Eye (tissue), 1 donor: ENCODE measurements at regions not wholly inside any gene's neighbourhood (a gene's known extent, or its start where the extent isn't known, plus 50 kb on each side); places are given as distances from the start of the nearest gene placed in this dataset.
A peak's percentile ranks its signal among the peaks of the same experiment; 100 is the strongest.

Source experiments
- DNase-seq: peaks from one replicate; pipeline ENCODE4 v3.0.0-alpha.2; 2015

DNA sequence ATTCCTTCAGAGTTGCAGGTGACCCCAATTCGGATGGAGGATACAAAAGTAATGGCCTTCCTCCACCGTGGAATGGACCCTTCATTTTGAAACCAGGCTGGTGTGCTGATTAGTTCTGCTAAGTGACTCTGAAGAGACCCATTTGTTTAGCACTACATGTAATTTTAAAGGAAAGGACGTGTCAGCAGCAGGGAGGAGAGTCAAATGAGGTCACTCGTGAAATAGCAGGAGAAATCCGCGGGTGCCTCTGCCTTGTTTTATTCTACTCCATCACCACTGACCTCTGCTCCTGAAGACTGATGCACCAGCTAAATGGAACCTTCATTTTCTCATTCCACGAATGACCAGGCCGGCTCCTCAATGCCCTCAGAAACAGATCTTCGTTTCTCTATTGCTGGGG, 589.2 kb downstream of the CDH11 start:
- DNase-seq = peak; percentile 33

DNA sequence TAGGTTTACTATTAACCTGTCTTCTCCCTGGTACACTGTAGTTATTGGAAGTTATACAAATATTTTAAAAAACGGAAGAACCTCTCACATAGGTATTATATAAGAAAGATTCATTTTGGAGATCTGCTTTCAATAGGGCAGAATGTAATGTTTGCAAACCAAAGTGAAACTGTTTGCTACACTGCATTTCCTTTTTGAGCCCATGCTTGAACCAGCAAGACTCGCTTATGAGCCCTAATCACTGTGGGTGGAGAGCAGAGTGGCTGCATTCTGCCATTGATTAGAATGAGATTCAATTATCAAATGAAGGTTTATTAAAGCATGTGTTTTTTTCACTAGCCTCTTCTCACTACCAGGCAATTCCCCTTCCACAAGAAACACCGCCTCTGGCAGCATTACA, 589.7 kb downstream of the CDH11 start:
- DNase-seq = no peak

DNA sequence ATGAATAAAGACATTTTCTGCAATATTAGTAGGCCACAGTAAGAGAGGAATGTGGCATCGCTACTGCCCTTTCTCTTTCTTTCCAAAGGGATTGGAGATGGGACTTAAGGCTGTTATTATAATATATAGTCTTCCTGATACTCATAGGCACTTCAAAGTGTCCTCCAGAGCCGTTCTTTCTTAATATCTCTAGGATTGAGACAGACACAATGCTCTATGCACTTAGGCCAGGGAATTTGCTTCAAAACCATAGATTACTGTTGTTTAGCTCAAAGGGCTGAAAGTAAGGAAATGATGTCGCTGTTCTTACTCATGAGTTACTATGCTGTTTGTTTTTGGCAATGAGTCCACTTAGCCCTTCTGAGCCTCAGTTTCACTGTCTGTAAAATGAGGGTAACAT, 590.5 kb downstream of the CDH11 start:
- no peak for DNase-seq

DNA sequence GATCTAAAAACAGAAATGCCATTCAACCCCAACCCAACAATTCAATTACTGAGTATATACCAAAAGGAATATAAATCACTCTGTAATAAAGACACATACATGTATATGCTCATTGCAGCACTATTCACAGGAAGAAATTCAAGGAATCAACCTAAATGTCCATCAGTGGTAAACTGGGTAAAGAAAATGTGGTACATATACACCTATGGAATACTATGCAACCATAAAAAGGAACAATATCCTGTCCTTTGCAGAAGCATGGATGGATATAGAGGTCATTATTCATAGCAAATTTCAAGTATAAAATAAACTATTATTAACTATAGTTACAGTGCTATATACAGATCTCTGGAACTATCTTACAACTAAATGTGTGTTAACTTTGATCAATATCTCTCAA, 599.3 kb downstream of the CDH11 start:
- no peak for DNase-seq

DNA sequence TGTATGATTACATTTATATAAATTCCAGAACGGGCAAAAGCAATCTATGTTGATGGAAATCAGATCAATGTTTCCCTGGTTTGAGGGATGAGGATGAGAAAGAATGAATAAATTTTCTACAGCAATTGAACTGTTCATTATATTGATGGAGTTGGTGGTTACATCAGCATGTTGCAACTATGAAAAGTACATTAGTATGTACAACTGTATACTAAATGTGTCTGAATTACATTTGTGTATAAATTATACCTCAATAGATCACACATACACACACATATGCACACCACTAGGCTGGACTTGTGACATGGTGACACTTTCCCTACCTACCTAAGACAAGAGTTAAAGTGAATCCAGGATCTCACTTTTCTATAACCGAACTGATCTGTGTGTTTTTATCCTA, 608.0 kb downstream of the CDH11 start:
- DNase-seq = no peak

DNA sequence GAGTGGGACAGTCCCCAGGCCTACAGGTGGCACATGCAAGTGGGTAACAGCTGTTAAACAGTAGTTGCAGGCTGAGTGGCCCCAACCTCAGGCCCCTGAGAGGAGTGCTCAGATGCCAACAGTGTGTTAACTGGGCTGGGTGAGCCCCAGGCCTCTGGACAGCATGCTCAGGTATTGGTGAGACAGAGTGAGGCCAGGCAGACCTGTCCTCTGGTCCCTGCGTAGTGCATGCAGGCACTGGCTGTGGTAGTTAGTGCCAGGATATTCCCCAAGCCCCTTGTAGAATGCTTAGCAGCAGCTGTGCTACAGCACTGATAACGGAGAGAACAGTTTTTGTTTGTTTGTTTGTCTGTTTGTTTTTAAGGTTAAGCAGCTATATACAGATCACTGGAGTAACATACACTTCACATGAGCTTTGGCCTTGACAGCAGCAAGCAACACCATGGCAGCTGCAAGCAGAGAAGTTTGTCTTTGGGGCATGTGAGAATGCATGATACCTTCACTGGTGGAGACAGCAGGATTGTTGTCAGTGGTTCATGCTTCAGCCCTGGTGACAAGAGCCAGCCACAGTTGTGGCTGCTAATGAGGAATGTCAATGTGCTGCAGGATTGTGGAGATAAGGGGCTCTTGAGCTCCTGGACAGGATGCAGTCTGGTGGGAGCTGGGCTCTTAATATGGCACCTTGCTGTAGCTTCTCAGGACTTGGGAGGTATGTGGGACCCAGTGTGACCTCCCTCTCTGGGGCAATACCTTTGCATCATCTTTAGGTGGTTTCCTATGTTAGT, 614.4 kb downstream of the CDH11 start:
- DNase-seq = no peak

DNA sequence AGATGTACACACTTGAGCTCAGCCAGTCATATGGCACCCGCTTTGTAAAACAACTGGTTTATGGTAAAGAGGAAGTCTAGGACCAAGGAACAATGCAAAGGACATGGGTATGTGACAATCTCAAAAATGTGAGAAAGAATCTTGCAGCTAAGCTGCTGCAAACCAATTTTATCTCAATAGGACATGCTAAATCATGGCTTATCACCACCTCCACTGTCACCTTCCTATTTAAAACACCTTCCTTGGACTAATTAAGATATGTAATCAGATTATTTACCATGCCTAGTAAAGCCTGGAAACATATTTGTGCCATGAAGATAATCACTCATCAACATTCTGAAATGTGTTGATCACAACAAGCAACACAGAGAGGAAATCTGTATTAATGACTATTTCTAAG, 622.7 kb downstream of the CDH11 start:
- DNase-seq = no peak

DNA sequence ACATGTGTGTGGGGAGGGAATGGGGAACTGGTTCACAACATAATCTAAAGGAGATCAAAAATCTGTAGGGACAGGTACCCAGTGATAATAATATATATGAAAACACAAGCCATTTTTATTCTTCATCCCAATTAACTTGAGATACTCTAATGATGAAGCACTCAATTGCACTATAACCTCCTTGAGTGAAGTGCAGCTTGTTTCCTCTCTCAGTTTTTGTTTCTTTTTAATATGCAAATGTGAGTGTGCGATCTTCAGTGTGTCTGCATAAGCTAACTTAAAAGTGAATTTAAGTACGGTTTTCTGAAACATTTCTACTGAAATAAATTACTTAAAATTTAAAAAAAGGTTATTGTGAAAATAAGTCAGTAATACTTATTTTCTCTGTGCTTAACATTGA, 623.5 kb downstream of the CDH11 start:
- DNase-seq = no peak

DNA sequence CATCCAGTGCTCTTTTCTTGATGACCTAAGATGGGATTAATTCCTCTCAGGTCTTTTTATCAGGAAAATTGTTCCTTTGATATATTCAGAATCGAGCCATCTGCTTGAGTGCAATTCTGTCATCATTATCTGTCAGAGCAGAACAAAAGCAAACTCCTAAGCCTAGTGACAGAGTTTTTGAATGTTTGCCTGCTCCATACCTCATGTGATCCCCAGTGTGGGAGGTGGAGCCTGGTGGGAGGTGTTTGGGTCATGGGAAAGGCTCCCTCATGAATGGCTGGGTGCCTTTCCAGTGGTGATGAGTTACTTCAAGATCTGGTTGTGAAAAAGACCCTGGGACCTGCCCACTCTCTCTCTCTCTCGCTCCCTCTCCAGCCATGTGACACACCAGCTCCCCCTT, 628.2 kb downstream of the CDH11 start:
- DNase-seq = no peak

DNA sequence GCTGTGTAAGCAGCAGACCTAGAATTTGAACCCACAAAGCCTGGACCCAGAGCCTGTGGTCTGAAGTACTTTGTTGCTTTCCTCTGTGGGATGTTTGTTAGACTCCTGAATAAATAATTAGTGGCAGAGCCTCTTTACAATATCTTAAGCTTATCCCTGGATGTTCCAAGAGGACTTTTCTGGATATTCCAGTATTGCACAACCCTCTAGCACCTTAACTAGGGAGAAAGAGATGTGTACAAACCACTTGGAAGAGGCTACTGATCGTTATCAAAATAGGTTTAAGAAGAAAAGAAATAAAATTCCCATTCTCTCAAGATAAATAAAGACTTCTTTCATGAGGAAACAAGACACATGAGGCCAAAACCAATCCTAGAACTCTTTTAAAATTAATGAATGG, 632.4 kb downstream of the CDH11 start:
- DNase-seq = no peak

DNA sequence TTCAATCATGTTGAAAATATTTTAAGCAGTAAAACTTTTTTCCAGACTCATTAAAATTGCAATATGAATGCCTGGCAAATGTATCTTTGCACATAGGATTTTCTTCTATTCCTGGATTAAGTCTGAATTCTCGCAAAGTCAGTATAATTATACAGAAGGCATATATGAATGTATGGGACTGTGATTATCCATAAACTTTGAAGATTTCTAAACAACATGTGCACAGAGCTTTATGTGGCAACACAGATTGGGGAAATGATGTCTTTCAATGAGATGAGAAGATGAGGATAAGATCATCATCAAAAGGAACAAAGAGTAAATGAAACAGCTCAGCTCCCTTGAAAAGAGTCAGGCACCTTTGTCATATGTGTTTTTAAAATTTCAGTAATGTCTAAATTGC, 635.3 kb downstream of the CDH11 start:
- no peak for DNase-seq

DNA sequence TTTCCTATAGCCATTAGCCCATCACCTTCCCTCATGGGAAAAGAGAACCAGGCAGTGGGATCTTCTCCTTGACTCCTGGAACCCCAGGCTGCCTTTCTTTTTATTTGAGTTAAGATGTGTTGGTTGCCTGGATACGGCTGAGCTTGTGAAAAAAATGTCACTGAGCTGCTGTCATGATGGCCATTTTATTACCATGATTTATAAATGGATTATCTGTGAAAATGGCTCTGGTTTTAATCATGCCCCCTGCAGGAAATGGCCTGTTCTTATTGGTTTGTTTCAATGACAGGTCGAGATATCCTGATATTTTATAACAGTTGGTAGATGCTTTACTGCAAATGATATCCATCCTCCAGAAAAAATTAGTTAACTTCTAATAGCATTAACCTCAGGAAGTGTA, 640.4 kb downstream of the CDH11 start:
- no peak for DNase-seq

DNA sequence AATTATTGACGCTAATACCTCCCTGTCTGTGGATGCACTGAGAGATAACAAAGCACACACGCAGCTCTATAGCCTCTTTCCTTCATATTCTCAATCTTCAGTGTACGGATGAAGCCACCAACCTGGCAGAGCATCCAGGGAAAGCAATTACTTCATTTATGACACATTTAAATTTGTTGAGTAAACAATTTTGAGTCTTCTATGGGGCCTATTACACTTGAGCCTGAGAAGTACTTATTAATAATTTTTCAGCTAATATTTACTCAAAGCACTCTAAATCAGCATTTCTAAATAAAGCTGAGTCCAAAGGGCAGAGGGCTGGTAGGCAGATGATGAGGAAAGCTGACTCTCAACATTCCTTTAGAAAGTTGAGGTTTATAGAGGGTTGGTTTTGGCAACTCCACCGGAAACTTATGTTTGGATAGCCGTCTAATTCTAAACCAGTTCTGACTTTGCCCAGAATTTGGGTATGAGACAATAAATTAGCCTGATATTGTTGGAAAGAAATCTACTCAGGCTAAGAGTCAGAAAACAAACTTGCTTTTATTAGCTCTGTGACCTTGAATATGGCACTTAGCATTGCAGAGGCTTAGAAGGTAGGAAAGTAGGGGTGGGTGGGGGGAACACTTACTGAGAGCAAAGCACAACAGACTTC, 643.5 kb downstream of the CDH11 start:
- DNase-seq = peak; percentile 66

DNA sequence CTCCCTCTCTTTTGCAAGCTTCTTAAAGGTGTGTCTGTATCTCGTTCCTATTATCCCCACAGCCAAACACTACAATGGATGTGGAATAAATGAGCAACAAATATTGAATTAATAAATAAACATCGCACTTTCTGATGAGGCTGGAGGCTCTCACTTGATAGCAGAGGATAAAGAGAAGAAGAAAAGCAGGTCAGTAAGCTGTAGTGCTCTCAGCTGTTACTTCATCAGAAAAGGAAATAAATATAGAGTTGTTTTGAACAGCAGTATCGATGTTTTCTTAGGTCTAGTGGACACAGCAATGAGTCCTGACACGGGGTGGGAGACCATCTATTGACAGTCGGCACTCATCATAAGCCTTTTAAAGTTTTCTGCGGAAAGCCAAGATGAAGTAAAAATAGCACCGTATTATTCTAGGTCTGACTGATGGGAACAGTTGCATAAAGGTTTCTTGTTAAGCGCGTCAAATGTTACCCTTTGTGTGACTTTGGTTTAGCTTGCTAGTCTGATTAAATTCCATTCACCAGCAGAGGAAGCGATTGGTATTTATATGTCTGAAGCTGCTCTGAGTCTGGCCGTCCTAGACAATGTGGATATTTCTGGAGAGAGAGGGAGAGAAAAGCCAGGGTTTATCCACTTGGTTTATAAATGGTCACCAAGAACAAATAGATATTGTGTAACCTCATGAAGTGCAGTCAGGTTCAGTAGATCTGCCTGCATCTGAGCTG, 646.1 kb downstream of the CDH11 start:
- DNase-seq = peak; percentile 47

DNA sequence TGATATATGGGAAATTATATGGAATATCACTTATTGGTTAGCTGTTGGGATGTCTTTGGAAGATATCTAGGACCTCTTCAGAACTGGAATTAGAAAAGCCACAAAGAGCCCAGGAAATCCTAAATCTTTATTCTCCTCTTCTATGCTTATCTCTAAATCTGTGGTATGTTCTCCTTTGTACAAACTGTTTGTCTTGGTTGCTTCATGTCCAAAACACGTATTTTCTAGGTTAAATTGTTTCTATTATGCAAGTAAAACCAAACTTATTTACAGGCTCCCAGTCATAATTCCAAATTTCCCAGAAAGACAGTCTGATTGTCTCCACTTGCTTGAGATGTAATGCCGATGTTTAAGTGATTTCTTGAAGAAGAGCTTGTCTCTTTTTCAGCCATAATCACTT, 650.9 kb downstream of the CDH11 start:
- DNase-seq = no peak

DNA sequence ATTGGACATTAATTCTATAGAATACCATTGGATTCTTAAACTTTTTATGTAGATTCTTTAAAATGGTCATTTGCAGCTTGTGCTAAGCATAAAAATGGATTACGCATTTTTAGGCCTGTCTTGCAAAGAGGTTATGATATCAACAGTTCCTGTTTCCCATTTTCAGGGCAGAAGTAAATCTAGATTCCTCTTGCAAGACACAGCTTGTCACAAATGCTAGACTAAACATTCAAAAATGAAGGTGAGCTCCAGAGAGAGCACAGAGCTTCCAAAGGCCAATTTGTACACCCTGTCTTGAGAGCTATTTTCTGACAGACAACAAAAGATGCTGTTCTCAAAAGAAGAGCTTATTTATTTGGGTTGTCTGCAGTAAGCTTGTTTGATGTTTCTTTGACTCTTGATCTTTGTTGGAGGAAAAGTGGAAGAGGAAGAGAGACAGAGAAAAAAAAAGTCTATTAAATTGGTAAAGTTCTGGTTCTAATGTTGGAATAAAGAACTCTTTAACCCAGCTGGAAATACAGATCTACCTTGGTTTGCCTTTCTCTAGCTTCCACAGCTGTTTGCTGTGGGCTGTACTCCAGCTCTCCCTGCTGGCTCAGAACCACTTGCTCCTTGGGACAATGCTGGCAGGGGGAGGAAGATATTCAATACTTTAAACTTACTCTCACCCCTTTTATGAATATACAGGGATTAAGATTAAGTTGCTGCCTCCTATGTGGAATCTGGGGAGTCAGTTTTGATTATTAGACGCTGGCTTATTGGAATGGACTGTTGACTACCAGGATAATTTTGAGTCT, 651.8 kb downstream of the CDH11 start:
- peak; percentile 28 for DNase-seq

DNA sequence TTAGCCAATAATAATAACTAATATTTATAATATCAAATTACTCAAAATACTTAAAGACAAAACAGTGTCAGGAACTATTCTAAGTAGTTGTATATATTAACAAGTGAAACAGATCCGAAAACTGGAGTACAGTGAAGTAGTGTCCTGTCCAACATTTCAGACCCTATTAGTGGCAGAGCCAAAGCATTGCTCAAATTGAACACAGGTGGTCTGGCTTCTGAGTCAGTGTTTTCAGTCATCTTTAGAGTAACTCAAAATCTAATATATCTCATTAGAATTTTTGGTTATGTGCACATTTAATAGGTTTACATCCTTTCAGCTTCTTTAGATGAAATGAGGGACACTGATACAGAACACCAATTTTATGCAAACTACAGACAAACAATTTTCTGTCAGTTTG, 652.5 kb downstream of the CDH11 start:
- DNase-seq = peak; percentile 24

DNA sequence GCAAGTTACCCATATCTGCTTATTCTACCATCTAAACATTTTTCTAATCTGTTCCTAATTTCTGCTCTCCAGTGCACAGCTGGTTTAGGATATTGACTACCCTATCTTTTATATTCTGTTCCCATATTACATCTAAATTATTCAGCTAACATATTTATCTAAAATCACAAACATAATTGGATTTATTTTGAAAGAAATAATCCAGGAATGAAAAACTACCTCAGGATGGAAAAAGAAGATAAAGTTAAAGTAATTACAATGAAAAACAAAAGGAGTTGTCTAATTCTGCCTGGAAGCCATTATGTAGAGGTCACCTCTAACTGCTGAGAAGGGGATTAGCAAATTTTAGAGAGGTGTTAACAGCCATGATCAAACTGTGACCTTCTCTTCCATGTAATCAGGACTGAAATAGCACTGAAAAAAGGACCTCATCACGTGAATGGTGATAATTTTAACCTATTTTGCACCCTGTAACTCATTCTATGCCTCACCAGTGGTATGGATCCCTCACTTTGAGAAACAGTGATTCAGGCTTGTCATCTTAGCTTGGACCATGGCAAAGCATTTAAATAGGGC, 653.3 kb downstream of the CDH11 start:
- DNase-seq = no peak

DNA sequence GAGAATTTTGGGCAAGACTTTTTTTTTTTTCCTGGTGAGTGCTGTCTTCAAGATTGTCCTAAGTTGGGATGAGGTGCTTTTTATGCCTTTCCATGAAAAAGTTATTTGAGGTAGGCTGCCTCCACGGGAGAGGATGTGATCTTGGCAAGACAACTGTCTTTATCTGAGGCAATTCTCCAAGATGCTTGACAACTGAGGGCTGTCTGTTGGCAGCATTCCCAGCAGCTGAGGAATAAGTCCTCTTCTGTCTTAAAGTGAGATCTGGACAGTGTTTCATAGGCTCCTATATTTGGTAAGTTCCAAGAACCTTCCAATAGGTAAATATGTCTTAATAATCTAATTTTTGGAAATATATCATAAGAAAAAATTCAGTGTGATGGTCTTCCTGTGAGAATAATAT, 662.0 kb downstream of the CDH11 start:
- no peak for DNase-seq

DNA sequence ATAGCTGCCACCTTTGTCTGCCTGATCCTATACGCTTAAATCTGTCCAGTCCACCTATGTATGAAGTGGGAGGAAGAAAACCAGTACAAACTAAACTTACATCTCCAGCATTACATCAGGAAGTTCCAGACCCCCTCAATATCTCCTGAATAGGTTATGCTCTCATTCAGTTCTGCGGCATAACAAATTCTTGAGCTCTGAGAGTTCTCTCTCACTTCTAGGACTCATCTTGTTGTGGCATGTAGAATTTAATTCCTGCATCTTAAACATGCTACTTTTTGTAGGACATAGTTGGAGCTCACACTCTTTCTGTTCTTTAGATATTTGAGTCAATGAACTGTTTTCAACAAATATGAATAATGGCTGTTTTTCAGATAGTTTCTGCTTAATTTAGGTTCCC, 662.5 kb downstream of the CDH11 start:
- DNase-seq = no peak

DNA sequence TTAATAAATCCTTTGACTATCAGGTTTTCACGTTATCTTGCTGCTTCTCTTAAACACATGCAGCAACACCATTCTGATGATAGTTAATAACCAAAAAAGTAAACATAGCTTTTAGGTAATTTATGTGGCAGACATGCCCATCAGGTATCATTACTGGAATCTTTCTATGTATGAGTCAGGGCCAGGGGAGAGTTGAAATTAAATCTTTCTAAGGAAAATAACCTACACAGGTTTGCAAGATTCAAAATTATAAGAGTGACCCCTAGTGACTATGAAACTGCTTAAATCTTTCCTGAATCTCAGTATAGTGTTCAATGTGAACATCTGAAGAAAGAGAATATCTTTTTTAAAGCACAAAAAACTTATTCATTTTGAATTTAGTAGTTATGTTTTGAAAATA, 666.6 kb downstream of the CDH11 start:
- no peak for DNase-seq

DNA sequence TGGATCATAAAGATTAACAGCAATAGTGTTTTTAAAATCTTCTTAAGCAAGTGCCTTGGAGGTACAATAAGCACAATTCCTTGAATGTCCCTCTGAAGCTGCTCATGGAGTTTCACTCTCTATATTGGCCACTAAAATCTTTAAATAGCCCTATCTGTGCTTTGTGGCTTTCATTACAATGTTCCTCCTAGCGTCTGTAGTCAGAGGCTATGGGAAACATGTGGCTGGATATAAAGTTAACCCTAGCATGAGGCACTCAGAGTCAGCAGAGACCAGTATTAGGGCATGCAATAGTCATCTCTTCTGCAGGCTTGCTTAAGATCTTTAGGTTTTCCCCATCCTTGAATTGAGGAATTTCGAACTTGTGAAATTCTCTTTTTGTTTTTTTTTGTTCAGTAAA, 668.2 kb downstream of the CDH11 start:
- no peak for DNase-seq

DNA sequence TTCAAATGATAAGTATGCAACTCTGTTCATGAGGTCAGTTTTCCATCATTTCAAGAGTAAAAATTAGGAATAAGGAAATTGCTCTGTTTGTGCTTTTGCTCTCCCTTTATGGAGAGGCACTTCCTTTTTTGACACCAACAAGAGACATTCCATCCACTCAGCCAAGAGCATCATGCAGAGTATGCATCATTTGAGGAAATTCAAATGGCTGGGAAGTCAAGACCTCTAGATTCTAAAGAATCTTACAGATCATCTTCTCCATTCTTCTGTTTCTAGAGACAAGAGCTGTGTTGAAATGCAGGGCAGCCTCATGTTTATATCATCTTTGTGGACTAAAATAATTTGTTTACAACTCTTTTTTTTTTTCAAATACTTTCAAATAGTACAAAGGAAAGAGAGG, 669.4 kb downstream of the CDH11 start:
- no peak for DNase-seq
